Heart right ventricle (tissue), 16 donors: ENCODE measurements at regions not wholly inside any gene's neighbourhood (a gene's known extent, or its start where the extent isn't known, plus 50 kb on each side); places are given as distances from the start of the nearest gene placed in this dataset.

Experiments used
- ATAC-seq, 8 donors: fragments of 200-7000 bp; cut with Tn5 transposase; one replicate each; pipeline ENCODE4 v1.9.1; 2020; ENCODE audit warnings: mild to moderate bottlenecking in 8 of 8, moderate library complexity in 8 of 8, moderate number of reproducible peaks in 1 of 8
- DNase-seq, 2 donors: peaks; one replicate each; pipeline ENCODE4 v3.0.0-alpha.2; 2020
- H3K27ac ChIP-seq, 10 donors: fragments of 200-600 bp; sonication (generic) in 2 of 10; one replicate each; pipeline versions ENCODE4 v1.5.0 to v1.8.0; 2020 to 2022; ENCODE audit warnings: mild to moderate bottlenecking in 3 of 10
- H3K27me3 ChIP-seq, 7 donors: fragments of 200-600 bp; one replicate each; pipeline ENCODE4 v1.8.0; 2021 to 2022; ENCODE audit warnings: mild to moderate bottlenecking in 2 of 7
- H3K36me3 ChIP-seq, 9 donors: fragments of 200-600 bp; sonication (generic) in 1 of 9; one replicate each; pipeline versions ENCODE4 v1.5.0 to v1.8.0; 2020 to 2022; ENCODE audit warnings: mild to moderate bottlenecking in 2 of 9
- H3K4me1 ChIP-seq, 9 donors: fragments of 200-600 bp; sonication (generic) in 1 of 9; one replicate each; pipeline versions ENCODE4 v1.5.0 to v1.8.0; 2020 to 2022; ENCODE audit warnings: mild to moderate bottlenecking in 4 of 9
- H3K4me3 ChIP-seq, 10 donors: fragments of 200-600 bp; sonication (generic) in 2 of 10; one replicate each; pipeline versions ENCODE4 v1.5.0 to v1.8.0; 2020 to 2022; ENCODE audit warnings: mild to moderate bottlenecking in 7 of 10, moderate library complexity in 2 of 10
- H3K9me3 ChIP-seq, 11 donors: fragments of 200-600 bp in 10 of 11; sonication (generic) in 2 of 11; one replicate each; pipeline versions ENCODE4 v1.5.0 to v1.8.0; 2013 to 2022; ENCODE audit warnings: mild to moderate bottlenecking in 2 of 11, control low read depth in 1 of 11, moderate library complexity in 1 of 11
- CTCF ChIP-seq, 9 donors: fragments of 200-600 bp; sonication (generic) in 2 of 9; IDR thresholded peaks; one replicate each; pipeline versions ENCODE4 v1.5.0 to v1.8.0; 2021 to 2022; ENCODE audit warnings: antibody characterized with exemption in 9 of 9, mild to moderate bottlenecking in 5 of 9, moderate library complexity in 1 of 9
- WGBS, 2 donors: extraction: QIAGEN DNeasy Blood & Tissue Kit; methylation state at CpG; one replicate each; pipeline ENCODE4 v1.1.7; 2013; ENCODE audit warnings: inconsistent platforms in 1 of 2; 5-methylcytosine and 5-hydroxymethylcytosine counted together
- intact Hi-C, 10 donors: fragments of 100-400 bp; cut with DNase I; formaldehyde crosslinking; loops; one replicate each; pipeline versions ENCODE4 v1.11.1 to v1.14.2; 2022
- donor health status: Arrhythmogenic right ventricular cardiomyopathy.
- donor health status: ischemic (EF 13 %, LVEDD 7.1; RV severe dilation, severe dysfunction).
- donor health status: healthy with polysubstance abuse.
- donor health status: DM: no; HTN: yes; CAD: no.
- donor health status: DM: no; HTN: no; CAD: no.
- donor health status: ischemic (EF 25% LVEDD 6.9; RV normal size, moderate dysfunction).
- donor health status: ischemic (EF 25% LVEDD 5.7; RV mildly dilated, moderate dysfunction).
- donor health status: healthy.
- donor health status: DM: yes; HTN: yes; CAD: no.
- donor health status: Ischemic cardiomyopathy.
- donor health status: ischemic (EF 35%, LVEDD 5.7; RV mildly dilated, moderate dysfunction).
- donor health status: nonischemic (EF 11% LVEDD 7.7; RV severe dilation, severe dysfunction).
- donor health status: DM: yes; HTN: yes; CAD: no.
- donor health status: PGD.
- donor health status: ischemic (EF 29% LVEDD 5.4; RV normal size, mild dysfunction).
- donor health status: nonischemic (EF 23%, LVEDD 6.1; RV moderate dilation, normal function).

- Histone ChIP-seq H3K4me1 (no peaks in the 10 kb centered on the region), H3K27ac (no peak overlapping the region), H3K9me3 (no peaks in the 10 kb centered on the region), H3K4me3 (no peak overlapping the region), H3K27me3 (peaks cover 0 to 27% (median 15%) of the 10 kb centered on the region in 7 donors), H3K36me3 (no peaks in the 10 kb centered on the region)
- intact Hi-C loops: no loop called here
- WGBS, 2 donors: 93 to 94% methylated on average over 5 of the region's 5 CpGs
- TF ChIP-seq CTCF (IDR thresholded peaks at IDR 0.05): no peak
- no peak for DNase-seq
- ATAC-seq: no peak
These were observed 194.8 kb upstream of the PRSS16 start for GRCh38 chr6:27052731-27053082.

- Histone ChIP-seq H3K4me3 (no peak overlapping the region), H3K36me3 (no peaks in the 10 kb centered on the region), H3K4me1 (no peaks in the 10 kb centered on the region), H3K27ac (no peak overlapping the region), H3K9me3 (no peaks in the 10 kb centered on the region), H3K27me3 (peaks cover 0 to 28% (median 13%) of the 10 kb centered on the region in 7 donors)
- DNase-seq (no peak), ATAC-seq (no peak)
- intact Hi-C loops: no loop called here
- no peak for TF ChIP-seq CTCF (IDR thresholded peaks at IDR 0.05)
These were observed 193.8 kb upstream of the PRSS16 start for GRCh38 chr6:27053738-27054137.

- H3K27ac ChIP-seq: no peak overlapping the region
- H3K4me1 ChIP-seq: no peaks in the 10 kb centered on the region
- no peak for TF ChIP-seq CTCF (IDR thresholded peaks at IDR 0.05)
- intact Hi-C loops: no loop called here
- no peak overlapping the region for H3K4me3 ChIP-seq
- no peaks in the 10 kb centered on the region for H3K9me3 ChIP-seq
- H3K36me3 ChIP-seq: no peaks in the 10 kb centered on the region
- H3K27me3 ChIP-seq: peaks cover 0 to 22% (median 7%) of the 10 kb centered on the region in 7 donors
- ATAC-seq (no peak), DNase-seq (no peak)
- WGBS, 2 donors: 98% methylated on average over 1 of the region's 1 CpG
These were observed 190.9 kb upstream of the PRSS16 start for GRCh38 chr6:27056615-27057014.

DNA sequence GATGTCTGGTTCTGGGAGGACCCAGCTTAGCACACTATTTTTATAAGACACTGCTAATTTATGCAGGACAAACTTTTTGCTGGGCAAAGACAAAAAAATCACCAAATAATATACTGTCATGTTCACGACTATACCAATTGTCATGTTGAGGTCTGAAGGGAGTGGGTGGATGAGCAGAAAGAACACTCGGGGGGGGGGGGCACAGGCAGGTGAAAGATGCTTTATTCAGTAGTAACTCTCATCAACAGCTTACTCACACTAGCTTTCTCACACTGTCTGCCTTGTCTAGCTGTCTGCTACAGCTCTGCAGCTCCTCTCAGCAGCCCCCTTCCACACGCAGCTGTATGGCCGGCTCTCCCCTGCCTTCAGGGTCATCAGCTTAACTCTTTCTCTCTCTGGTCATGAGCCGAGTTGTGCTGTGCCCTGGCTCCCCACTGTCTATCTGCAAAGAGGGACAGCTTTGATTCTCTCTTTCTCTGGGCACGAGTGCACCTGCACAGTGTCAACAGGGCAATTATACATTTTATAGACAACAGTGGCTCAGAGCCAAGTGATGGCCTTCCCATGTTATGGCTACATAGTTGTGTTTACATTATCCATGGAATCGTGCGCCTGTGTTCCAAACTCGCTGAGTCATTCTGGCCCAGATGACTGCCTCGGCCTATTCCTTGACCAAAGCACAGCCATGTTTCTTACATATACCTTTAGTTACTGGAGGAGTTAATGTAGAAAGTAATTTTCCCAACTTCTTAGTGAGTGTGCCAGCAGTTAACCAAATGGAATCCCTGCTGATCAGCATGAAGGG, 187.7 kb upstream of the PRSS16 start:
- WGBS, 2 donors: 61 to 64% methylated on average over 10 of the region's 10 CpGs
- H3K27me3 ChIP-seq: peaks cover 0 to 22% (median 6%) of the 10 kb centered on the region in 7 donors
- TF ChIP-seq CTCF (IDR thresholded peaks at IDR 0.05): no peak
- H3K4me3 ChIP-seq: no peak overlapping the region
- H3K9me3 ChIP-seq: no peaks in the 10 kb centered on the region
- H3K27ac ChIP-seq: no peak overlapping the region
- ATAC-seq (no peak), DNase-seq (no peak)
- intact Hi-C loops: no loop called here
- H3K4me1 ChIP-seq: no peaks in the 10 kb centered on the region
- H3K36me3 ChIP-seq: no peaks in the 10 kb centered on the region
